ENCODE measurements at regions not wholly inside any gene's neighbourhood (a gene's known extent, or its start where the extent isn't known, plus 50 kb on each side); places are given as distances from the start of the nearest gene placed in this dataset.

DNA sequence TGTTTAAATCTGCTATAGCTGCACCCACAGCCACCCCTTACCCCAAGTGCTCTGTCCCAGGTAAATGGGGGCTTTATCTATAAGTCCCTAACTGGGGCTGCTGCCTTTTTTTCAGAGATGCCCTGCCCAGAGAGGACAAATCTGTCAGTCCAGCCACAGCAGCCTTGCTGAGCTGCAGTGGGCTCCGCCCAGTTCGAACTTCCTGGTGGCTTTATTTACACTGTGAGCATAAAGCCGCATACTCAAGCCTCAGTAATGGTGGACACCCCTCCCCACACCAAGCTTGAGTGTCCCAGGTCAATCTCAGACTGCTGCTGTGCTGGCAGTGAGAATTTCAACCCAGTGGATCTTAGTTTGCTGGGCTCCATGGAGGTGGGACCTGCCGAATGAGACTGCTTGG is 505.2 kb downstream of the CBLN4 start:
- TF ChIP-seq, protein P1, sequence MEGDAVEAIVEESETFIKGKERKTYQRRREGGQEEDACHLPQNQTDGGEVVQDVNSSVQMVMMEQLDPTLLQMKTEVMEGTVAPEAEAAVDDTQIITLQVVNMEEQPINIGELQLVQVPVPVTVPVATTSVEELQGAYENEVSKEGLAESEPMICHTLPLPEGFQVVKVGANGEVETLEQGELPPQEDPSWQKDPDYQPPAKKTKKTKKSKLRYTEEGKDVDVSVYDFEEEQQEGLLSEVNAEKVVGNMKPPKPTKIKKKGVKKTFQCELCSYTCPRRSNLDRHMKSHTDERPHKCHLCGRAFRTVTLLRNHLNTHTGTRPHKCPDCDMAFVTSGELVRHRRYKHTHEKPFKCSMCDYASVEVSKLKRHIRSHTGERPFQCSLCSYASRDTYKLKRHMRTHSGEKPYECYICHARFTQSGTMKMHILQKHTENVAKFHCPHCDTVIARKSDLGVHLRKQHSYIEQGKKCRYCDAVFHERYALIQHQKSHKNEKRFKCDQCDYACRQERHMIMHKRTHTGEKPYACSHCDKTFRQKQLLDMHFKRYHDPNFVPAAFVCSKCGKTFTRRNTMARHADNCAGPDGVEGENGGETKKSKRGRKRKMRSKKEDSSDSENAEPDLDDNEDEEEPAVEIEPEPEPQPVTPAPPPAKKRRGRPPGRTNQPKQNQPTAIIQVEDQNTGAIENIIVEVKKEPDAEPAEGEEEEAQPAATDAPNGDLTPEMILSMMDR (conservative IDR thresholded peaks at IDR 0.05; ENCODE audit: low read length) = no peak
- TF ChIP-seq EZH2phosphoT487 (IDR thresholded peaks at IDR 0.05; ENCODE audit: borderline replicate concordance) = no peak
